ENCODE measurements at regions not wholly inside any gene's neighbourhood (a gene's known extent, or its start where the extent isn't known, plus 50 kb on each side); places are given as distances from the start of the nearest gene placed in this dataset.

DNA sequence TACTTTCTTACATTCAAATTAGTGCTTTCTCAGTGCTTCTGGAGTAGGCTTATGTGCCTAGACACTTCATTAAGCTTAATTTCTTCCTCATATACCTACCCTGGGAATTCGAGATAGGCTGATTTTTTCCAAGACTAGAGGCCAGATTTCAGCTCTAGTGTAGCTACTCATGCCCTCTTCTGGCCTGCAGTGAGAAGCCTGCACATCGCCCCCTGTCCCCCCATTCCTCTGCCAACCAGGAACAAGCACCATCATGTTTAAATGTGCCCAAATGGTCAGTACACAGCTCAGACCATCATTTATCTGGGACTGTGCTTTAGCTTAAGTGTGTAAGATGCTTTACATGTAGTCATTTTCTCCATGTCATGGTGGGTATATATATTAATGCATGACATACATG lies 1218.8 kb upstream of the LRRTM1 start:
- no peak for DNase-seq (ENCODE audit: low read depth in 2 of 2)

DNA sequence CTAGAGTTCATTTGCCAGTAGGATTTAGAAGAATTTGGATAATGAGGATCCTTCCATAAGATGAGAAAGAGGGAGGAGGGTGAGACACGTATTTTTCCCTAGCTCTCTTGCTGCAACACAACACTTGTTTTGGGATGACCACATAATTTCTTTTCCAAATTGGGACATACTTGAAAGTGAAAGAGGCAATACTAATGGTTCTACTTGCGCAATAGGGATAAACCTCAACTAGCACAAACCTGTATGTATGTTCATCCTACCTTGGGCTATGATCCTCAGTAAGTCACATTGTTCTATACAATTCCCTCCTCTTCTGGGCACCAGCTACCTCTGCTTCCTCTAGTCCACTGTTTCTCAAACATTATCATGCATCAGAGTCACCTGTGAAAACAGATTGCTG lies 1208.8 kb upstream of the LRRTM1 start:
- Histone ChIP-seq H2AFZ (ENCODE audit: low read length) (no peak overlapping the region), H4K20me1 (ENCODE audit: control insufficient read depth, extremely low read depth, insufficient read depth, low read length) (no peaks in the 10 kb centered on the region), H3K4me1 (ENCODE audit: control insufficient read depth, extremely low read depth, insufficient read depth, low read length) (no peaks in the 10 kb centered on the region), H3K36me3 (ENCODE audit: control insufficient read depth, insufficient read depth, low read length) (no peaks in the 10 kb centered on the region), H3K4me3 (replicated peaks in 1 of 4; ENCODE audit: control extremely low read depth in 1 of 4, insufficient read depth in 1 of 4, low read depth in 3 of 4, low read length in 4 of 4) (no peak overlapping the region), H3K79me2 (ENCODE audit: control insufficient read depth, insufficient read depth, low read length) (no peaks in the 10 kb centered on the region), H3K27me3 (ENCODE audit: control insufficient read depth, insufficient read depth, low read length) (no peaks in the 10 kb centered on the region), H3K27ac (ENCODE audit: insufficient read depth, low read length) (no peak overlapping the region), H3K9ac (ENCODE audit: insufficient read depth, low read length) (no peak overlapping the region), H3K9me3 (ENCODE audit: control insufficient read depth, insufficient read depth, low read depth, low read length) (no peaks in the 10 kb centered on the region), H3K4me2 (ENCODE audit: extremely low read depth, insufficient read depth, low read length) (no peak overlapping the region)
- TF ChIP-seq EZH2 (IDR thresholded peaks at IDR 0.05; ENCODE audit: low read length, missing control alignments) = no peak
- TF ChIP-seq, protein P1, sequence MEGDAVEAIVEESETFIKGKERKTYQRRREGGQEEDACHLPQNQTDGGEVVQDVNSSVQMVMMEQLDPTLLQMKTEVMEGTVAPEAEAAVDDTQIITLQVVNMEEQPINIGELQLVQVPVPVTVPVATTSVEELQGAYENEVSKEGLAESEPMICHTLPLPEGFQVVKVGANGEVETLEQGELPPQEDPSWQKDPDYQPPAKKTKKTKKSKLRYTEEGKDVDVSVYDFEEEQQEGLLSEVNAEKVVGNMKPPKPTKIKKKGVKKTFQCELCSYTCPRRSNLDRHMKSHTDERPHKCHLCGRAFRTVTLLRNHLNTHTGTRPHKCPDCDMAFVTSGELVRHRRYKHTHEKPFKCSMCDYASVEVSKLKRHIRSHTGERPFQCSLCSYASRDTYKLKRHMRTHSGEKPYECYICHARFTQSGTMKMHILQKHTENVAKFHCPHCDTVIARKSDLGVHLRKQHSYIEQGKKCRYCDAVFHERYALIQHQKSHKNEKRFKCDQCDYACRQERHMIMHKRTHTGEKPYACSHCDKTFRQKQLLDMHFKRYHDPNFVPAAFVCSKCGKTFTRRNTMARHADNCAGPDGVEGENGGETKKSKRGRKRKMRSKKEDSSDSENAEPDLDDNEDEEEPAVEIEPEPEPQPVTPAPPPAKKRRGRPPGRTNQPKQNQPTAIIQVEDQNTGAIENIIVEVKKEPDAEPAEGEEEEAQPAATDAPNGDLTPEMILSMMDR (conservative IDR thresholded peaks at IDR 0.05 in 1 of 2, IDR thresholded peaks at IDR 0.05 in 1 of 2; ENCODE audit: low read depth in 1 of 2, low read length in 2 of 2) = no peak
- no peak for DNase-seq (ENCODE audit: low read depth in 2 of 2)

More for the DNA sequence above, 1218.8 kb upstream of the LRRTM1 start:
- no peaks in the 10 kb centered on the region for H4K20me1 ChIP-seq (ENCODE audit: control insufficient read depth, extremely low read depth, insufficient read depth, low read length)
- H3K27me3 ChIP-seq (ENCODE audit: control insufficient read depth, insufficient read depth, low read length) = no peaks in the 10 kb centered on the region
- no peaks in the 10 kb centered on the region for H3K4me1 ChIP-seq (ENCODE audit: control insufficient read depth, extremely low read depth, insufficient read depth, low read length)
- no peak overlapping the region for H3K27ac ChIP-seq (ENCODE audit: insufficient read depth, low read length)
- no peak overlapping the region for H3K4me2 ChIP-seq (ENCODE audit: extremely low read depth, insufficient read depth, low read length)
- no peaks in the 10 kb centered on the region for H3K9me3 ChIP-seq (ENCODE audit: control insufficient read depth, insufficient read depth, low read depth, low read length)
- TF ChIP-seq EZH2 (IDR thresholded peaks at IDR 0.05; ENCODE audit: low read length, missing control alignments) = no peak
- TF ChIP-seq, protein P1 (conservative IDR thresholded peaks at IDR 0.05 in 1 of 2, IDR thresholded peaks at IDR 0.05 in 1 of 2; ENCODE audit: low read depth in 1 of 2, low read length in 2 of 2) = no peak
- no peak overlapping the region for H3K4me3 ChIP-seq (replicated peaks in 1 of 4; ENCODE audit: control extremely low read depth in 1 of 4, insufficient read depth in 1 of 4, low read depth in 3 of 4, low read length in 4 of 4)
- H3K36me3 ChIP-seq (ENCODE audit: control insufficient read depth, insufficient read depth, low read length) = no peaks in the 10 kb centered on the region
- H3K79me2 ChIP-seq (ENCODE audit: control insufficient read depth, insufficient read depth, low read length) = no peaks in the 10 kb centered on the region
- H2AFZ ChIP-seq (ENCODE audit: low read length) = no peak overlapping the region
- no peak overlapping the region for H3K9ac ChIP-seq (ENCODE audit: insufficient read depth, low read length)

DNA sequence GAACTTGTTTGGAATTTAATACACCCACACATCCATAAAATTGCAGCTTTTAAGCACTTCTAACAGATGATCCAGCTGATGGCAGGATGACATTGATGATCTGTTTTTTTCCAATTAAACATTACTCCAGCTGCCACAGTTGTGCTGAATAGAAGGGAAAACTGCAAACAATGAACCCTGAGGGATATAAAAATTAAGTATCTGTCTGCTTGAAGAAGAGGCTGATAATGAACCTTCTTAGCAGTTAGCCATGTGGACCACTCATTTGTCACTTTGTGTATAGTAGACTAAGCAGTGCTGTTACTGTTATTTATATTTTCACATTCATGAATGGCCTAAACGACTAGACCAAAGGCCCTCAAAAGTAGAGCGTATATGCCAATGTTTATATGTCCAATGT lies 1201.0 kb upstream of the LRRTM1 start:
- no peaks in the 10 kb centered on the region for H4K20me1 ChIP-seq (ENCODE audit: control insufficient read depth, extremely low read depth, insufficient read depth, low read length)
- H3K9ac ChIP-seq (ENCODE audit: insufficient read depth, low read length) = no peak overlapping the region
- no peaks in the 10 kb centered on the region for H3K36me3 ChIP-seq (ENCODE audit: control insufficient read depth, insufficient read depth, low read length)
- H3K4me2 ChIP-seq (ENCODE audit: extremely low read depth, insufficient read depth, low read length) = no peak overlapping the region
- H3K4me1 ChIP-seq (ENCODE audit: control insufficient read depth, extremely low read depth, insufficient read depth, low read length) = no peaks in the 10 kb centered on the region
- H3K9me3 ChIP-seq (ENCODE audit: control insufficient read depth, insufficient read depth, low read depth, low read length) = no peaks in the 10 kb centered on the region
- no peak overlapping the region for H3K4me3 ChIP-seq (replicated peaks in 1 of 4; ENCODE audit: control extremely low read depth in 1 of 4, insufficient read depth in 1 of 4, low read depth in 3 of 4, low read length in 4 of 4)
- TF ChIP-seq, protein P1 (conservative IDR thresholded peaks at IDR 0.05 in 1 of 2, IDR thresholded peaks at IDR 0.05 in 1 of 2; ENCODE audit: low read depth in 1 of 2, low read length in 2 of 2) = no peak
- H3K27ac ChIP-seq (ENCODE audit: insufficient read depth, low read length) = no peak overlapping the region
- H3K79me2 ChIP-seq (ENCODE audit: control insufficient read depth, insufficient read depth, low read length) = no peaks in the 10 kb centered on the region
- DNase-seq (ENCODE audit: low read depth in 2 of 2) = no peak
- no peaks in the 10 kb centered on the region for H3K27me3 ChIP-seq (ENCODE audit: control insufficient read depth, insufficient read depth, low read length)
- no peak overlapping the region for H2AFZ ChIP-seq (ENCODE audit: low read length)

All from fibroblast of lung (primary cell).